Hepatocyte (in vitro differentiated cells): ENCODE measurements at regions not wholly inside any gene's neighbourhood (a gene's known extent, or its start where the extent isn't known, plus 50 kb on each side); places are given as distances from the start of the nearest gene placed in this dataset.

Source experiments
- DNase-seq: peaks from one replicate; pipeline ENCODE4 v3.0.0-alpha.2; 2016; ENCODE audit warnings: low spot score
- H2AFZ ChIP-seq: fragments of 200-600 bp; sonication (generic); 2 replicates; pipeline ENCODE4 v1.6.0; 2016; ENCODE audit warnings: antibody characterized with exemption, mild to moderate bottlenecking
- H3K27ac ChIP-seq: fragments of 200-600 bp; sonication (generic); 2 replicates; pipeline ENCODE4 v1.5.1; 2016; ENCODE audit warnings: mild to moderate bottlenecking
- H3K27me3 ChIP-seq: fragments of 200-600 bp; sonication (generic); 2 replicates; pipeline ENCODE4 v1.6.1; 2016
- H3K36me3 ChIP-seq: fragments of 200-600 bp; sonication (generic); replicated peaks from 2 replicates; pipeline ENCODE4 v1.5.1; 2016; ENCODE audit warnings: low read depth; ENCODE audit not compliant: insufficient read depth
- H3K4me1 ChIP-seq: fragments of 200-600 bp; sonication (generic); 2 replicates; pipeline ENCODE4 v1.5.1; 2016; ENCODE audit warnings: mild to moderate bottlenecking, moderate library complexity; ENCODE audit not compliant: insufficient read depth
- H3K4me2 ChIP-seq: fragments of 200-600 bp; sonication (generic); 2 replicates; pipeline ENCODE4 v1.6.0; 2016
- H3K4me3 ChIP-seq: fragments of 200-600 bp; sonication (generic); 2 replicates; pipeline ENCODE4 v1.5.1; 2016; ENCODE audit warnings: mild to moderate bottlenecking
- H3K79me2 ChIP-seq: fragments of 200-600 bp; sonication (generic); 2 replicates; pipeline ENCODE4 v1.6.0; 2017; ENCODE audit warnings: mild to moderate bottlenecking
- H3K9me2 ChIP-seq: fragments of 200-600 bp; sonication (generic); replicated peaks from 2 replicates; pipeline ENCODE4 v1.6.0; 2017; ENCODE audit warnings: mild to moderate bottlenecking; ENCODE audit not compliant: insufficient read depth
- H3K9me3 ChIP-seq: fragments of 200-600 bp; sonication (generic); 2 replicates; pipeline ENCODE4 v1.5.1; 2016; ENCODE audit warnings: low read depth, mild to moderate bottlenecking
- H4K20me1 ChIP-seq: fragments of 200-600 bp; sonication (generic); 2 replicates; pipeline ENCODE4 v1.6.0; 2016; ENCODE audit warnings: mild to moderate bottlenecking; ENCODE audit not compliant: insufficient read depth, poor library complexity, severe bottlenecking
- CTCF ChIP-seq: fragments of 200-600 bp; sonication (generic); IDR thresholded peaks from 2 replicates; pipeline ENCODE4 v1.5.1; 2016; ENCODE audit warnings: antibody characterized with exemption, mild to moderate bottlenecking; ENCODE audit not compliant: poor library complexity
- EZH2 ChIP-seq: fragments of 200-600 bp; sonication (generic); IDR thresholded peaks from 2 replicates; pipeline ENCODE4 v1.6.1; 2016; ENCODE audit warnings: antibody characterized with exemption, mild to moderate bottlenecking, borderline replicate concordance
- EZH2phosphoT487 ChIP-seq: fragments of 200-600 bp; sonication (generic); IDR thresholded peaks from one replicate; pipeline ENCODE4 v1.6.1; 2018; ENCODE audit warnings: antibody characterized with exemption, mild to moderate bottlenecking, low read depth, moderate library complexity; ENCODE audit not compliant: unreplicated experiment, severe bottlenecking
- WGBS: methylation state at CpG from one replicate; pipeline ENCODE4 v1.1.6; 2016; ENCODE audit warnings: low lambda C conversion rate; ENCODE audit errors: missing lambda C conversion rate; 5-methylcytosine and 5-hydroxymethylcytosine counted together

GRCh38 chr6:3560211-3560610 is 103.4 kb upstream of the SLC22A23 start:
- Histone ChIP-seq H3K27me3 (no peaks in the 10 kb centered on the region), H3K36me3 (no peaks in the 10 kb centered on the region), H3K27ac (no peak overlapping the region), H3K4me1 (no peaks in the 10 kb centered on the region), H4K20me1 (no peaks in the 10 kb centered on the region), H3K4me3 (no peak overlapping the region), H3K9me2 (no peaks in the 10 kb centered on the region), H3K79me2 (no peaks in the 10 kb centered on the region), H3K4me2 (no peak overlapping the region), H2AFZ (no peak overlapping the region), H3K9me3 (no peaks in the 10 kb centered on the region)
- no peak for TF ChIP-seq EZH2phosphoT487
- TF ChIP-seq EZH2, result no peak
- TF ChIP-seq CTCF, result no peak
- WGBS, result 96% methylated on average over 1 of the region's 1 CpG
- DNase-seq, result no peak

GRCh38 chr6:3559561-3559960 is 102.7 kb upstream of the SLC22A23 start:
- Histone ChIP-seq H3K27ac (no peak overlapping the region), H3K4me1 (no peaks in the 10 kb centered on the region), H3K27me3 (no peaks in the 10 kb centered on the region), H3K9me3 (no peaks in the 10 kb centered on the region), H2AFZ (no peak overlapping the region), H3K4me3 (no peak overlapping the region), H3K79me2 (no peaks in the 10 kb centered on the region), H3K4me2 (no peak overlapping the region), H4K20me1 (no peaks in the 10 kb centered on the region), H3K9me2 (no peaks in the 10 kb centered on the region), H3K36me3 (no peaks in the 10 kb centered on the region)
- no peak for TF ChIP-seq EZH2phosphoT487
- WGBS, result 71% methylated on average over 3 of the region's 3 CpGs
- no peak for DNase-seq

GRCh38 chr6:3557336-3557735 is 100.5 kb upstream of the SLC22A23 start:
- no peak for DNase-seq
- no peaks in the 10 kb centered on the region for H3K4me1 ChIP-seq
- no peaks in the 10 kb centered on the region for H3K27me3 ChIP-seq
- no peaks in the 10 kb centered on the region for H3K9me2 ChIP-seq
- no peaks in the 10 kb centered on the region for H4K20me1 ChIP-seq
- no peak overlapping the region for H3K4me2 ChIP-seq
- H3K4me3 ChIP-seq, result no peak overlapping the region
- H3K9me3 ChIP-seq, result no peaks in the 10 kb centered on the region
- no peaks in the 10 kb centered on the region for H3K79me2 ChIP-seq
- TF ChIP-seq EZH2phosphoT487, result no peak
- no peak for TF ChIP-seq EZH2
- no peaks in the 10 kb centered on the region for H3K36me3 ChIP-seq
- WGBS, result 86% methylated on average over 3 of the region's 3 CpGs
- H2AFZ ChIP-seq, result no peak overlapping the region
- no peak overlapping the region for H3K27ac ChIP-seq

- no peaks in the 10 kb centered on the region for H3K79me2 ChIP-seq
- H3K9me3 ChIP-seq, result no peaks in the 10 kb centered on the region
- no peaks in the 10 kb centered on the region for H3K27me3 ChIP-seq
- no peak overlapping the region for H3K27ac ChIP-seq
- no peaks in the 10 kb centered on the region for H3K9me2 ChIP-seq
- H4K20me1 ChIP-seq, result no peaks in the 10 kb centered on the region
- no peak overlapping the region for H3K4me2 ChIP-seq
- H3K4me3 ChIP-seq, result no peak overlapping the region
- H3K36me3 ChIP-seq, result no peaks in the 10 kb centered on the region
- H2AFZ ChIP-seq, result no peak overlapping the region
- no peaks in the 10 kb centered on the region for H3K4me1 ChIP-seq
- TF ChIP-seq EZH2phosphoT487 (no peak), CTCF (no peak), EZH2 (no peak)
- no peak for DNase-seq
Measured at GRCh38 chr6:3553254-3553653, 96.4 kb upstream of the SLC22A23 start.
